Heart left ventricle (tissue), 16 donors: ENCODE measurements at regions not wholly inside any gene's neighbourhood (a gene's known extent, or its start where the extent isn't known, plus 50 kb on each side); places are given as distances from the start of the nearest gene placed in this dataset.

ENCODE experiments used
- ATAC-seq, 4 donors: fragments of 200-7000 bp; cut with Tn5 transposase; one replicate each; pipeline ENCODE4 v1.9.1; 2020 to 2022; ENCODE audit warnings: moderate library complexity in 4 of 4, mild to moderate bottlenecking in 3 of 4, moderate number of reproducible peaks in 1 of 4
- DNase-seq, 5 donors: peaks; one replicate each; pipeline ENCODE4 v3.0.0-alpha.2; 2020
- H3K27ac ChIP-seq, 12 donors: fragments of 200-600 bp; sonication (generic) in 4 of 12; one replicate each; pipeline versions ENCODE4 v1.5.0 to v1.8.0; 2016 to 2022; ENCODE audit warnings: mild to moderate bottlenecking in 2 of 12
- H3K27me3 ChIP-seq, 9 donors: fragments of 200-600 bp; sonication (generic) in 2 of 9; one replicate each; pipeline versions ENCODE4 v1.5.1 to v1.8.0; 2016 to 2022; ENCODE audit warnings: mild to moderate bottlenecking in 3 of 9
- H3K36me3 ChIP-seq, 9 donors: fragments of 200-600 bp; sonication (generic) in 2 of 9; one replicate each; pipeline versions ENCODE4 v1.5.0 to v1.8.0; 2018 to 2022; ENCODE audit warnings: mild to moderate bottlenecking in 2 of 9
- H3K4me1 ChIP-seq, 12 donors: fragments of 200-600 bp; sonication (generic) in 4 of 12; one replicate each; pipeline versions ENCODE4 v1.5.0 to v1.8.0; 2016 to 2022; ENCODE audit warnings: mild to moderate bottlenecking in 3 of 12
- H3K4me3 ChIP-seq, 12 donors: fragments of 200-600 bp; sonication (generic) in 4 of 12; one replicate each; pipeline versions ENCODE4 v1.5.0 to v1.8.0; 2017 to 2022; ENCODE audit warnings: mild to moderate bottlenecking in 9 of 12, moderate library complexity in 4 of 12
- H3K9me3 ChIP-seq, 12 donors: fragments of 200-600 bp; sonication (generic) in 4 of 12; one replicate each; pipeline versions ENCODE4 v1.5.0 to v1.8.0; 2016 to 2022; ENCODE audit warnings: mild to moderate bottlenecking in 1 of 12
- POLR2A ChIP-seq, 2 donors: fragments of 450-650 bp; IDR thresholded peaks; one replicate each; pipeline ENCODE4 v1.6.1; 2017; ENCODE audit warnings: antibody characterized with exemption in 2 of 2, mild to moderate bottlenecking in 2 of 2, moderate library complexity in 2 of 2
- WGBS, 4 donors: extraction: QIAGEN DNeasy Blood & Tissue Kit in 2 of 4; methylation state at CpG; one replicate each; pipeline versions ENCODE4 v1.1.5 to v1.1.7; 2013 to 2018; 5-methylcytosine and 5-hydroxymethylcytosine counted together
- intact Hi-C, 10 donors: fragments of 100-400 bp; cut with DNase I; formaldehyde crosslinking; loops; one replicate each; pipeline versions ENCODE4 v1.11.1 to v1.14.2; 2022
- TF ChIP-seq, protein P1 (sequence below), 12 donors: fragments of 200-600 bp; sonication (generic) in 4 of 12; IDR thresholded peaks; one replicate each; pipeline versions ENCODE4 v1.5.0 to v1.8.0; 2018 to 2022; ENCODE audit warnings: antibody characterized with exemption in 12 of 12, mild to moderate bottlenecking in 5 of 12
- donor health status: ischemic (EF 13 %, LVEDD 7.1; RV severe dilation, severe dysfunction).
- donor health status: healthy with polysubstance abuse.
- donor health status: DM: no; HTN: yes; CAD: no.
- donor health status: DM: no; HTN: no; CAD: no.
- donor health status: ischemic (EF 25% LVEDD 6.9; RV normal size, moderate dysfunction).
- donor health status: ischemic (EF 25% LVEDD 5.7; RV mildly dilated, moderate dysfunction).
- donor health status: healthy.
- donor health status: DM: yes; HTN: yes; CAD: no.
- donor health status: ischemic (EF 35%, LVEDD 5.7; RV mildly dilated, moderate dysfunction).
- donor health status: nonischemic (EF 11% LVEDD 7.7; RV severe dilation, severe dysfunction).
- donor health status: DM: yes; HTN: yes; CAD: no.
- donor health status: PGD.
- donor health status: ischemic (EF 29% LVEDD 5.4; RV normal size, mild dysfunction).
- donor health status: nonischemic (EF 23%, LVEDD 6.1; RV moderate dilation, normal function).

DNA sequence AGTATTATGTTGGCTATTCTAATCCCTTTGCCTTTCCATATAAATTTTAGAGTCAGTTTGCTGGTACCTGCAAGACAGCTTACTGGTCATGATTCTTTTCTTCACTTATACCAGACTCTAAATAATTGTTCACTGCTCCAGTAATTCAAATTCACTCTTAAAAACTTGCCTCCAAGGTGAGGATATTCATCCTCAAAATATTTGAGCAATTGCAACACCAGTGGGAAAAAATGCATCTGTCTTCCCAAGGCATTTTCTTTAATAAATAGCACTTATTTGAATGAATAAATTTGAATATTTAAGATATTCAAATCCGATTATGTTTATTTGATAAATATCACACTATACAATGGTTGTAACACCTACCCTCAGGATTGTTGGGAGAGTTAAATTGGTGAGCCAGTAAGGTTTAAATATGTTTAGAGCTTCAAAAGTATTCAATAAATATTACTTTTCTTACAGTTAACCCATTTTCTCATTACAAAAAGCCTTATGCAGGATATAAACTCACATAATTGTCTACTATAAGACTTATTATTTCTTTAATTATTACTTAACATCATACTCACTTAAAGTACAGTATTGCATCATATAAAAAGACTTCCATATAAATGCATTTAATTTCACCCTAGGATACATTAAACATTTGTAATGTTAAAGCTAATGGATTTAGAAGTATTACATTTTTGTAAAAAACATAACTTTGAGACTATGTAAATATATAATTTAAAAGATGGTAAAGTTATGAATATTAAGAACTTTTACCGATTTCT lies 285.6 kb downstream of the SAMD5 start:
- no peak overlapping the region for H3K4me3 ChIP-seq
- no peak for DNase-seq
- no peak for ATAC-seq
- no peak overlapping the region for H3K27ac ChIP-seq
- H3K36me3 ChIP-seq, result no peaks in the 10 kb centered on the region
- peaks cover 0 to 10% (median 0%) of the 10 kb centered on the region in 12 donors for H3K9me3 ChIP-seq
- 86 to 91% (median 88%) methylated on average over 2 of the region's 2 CpGs for WGBS, 4 donors
- intact Hi-C loops, result no loop called here
- H3K27me3 ChIP-seq, result no peaks in the 10 kb centered on the region
- H3K4me1 ChIP-seq, result no peaks in the 10 kb centered on the region
- TF ChIP-seq, protein P1, sequence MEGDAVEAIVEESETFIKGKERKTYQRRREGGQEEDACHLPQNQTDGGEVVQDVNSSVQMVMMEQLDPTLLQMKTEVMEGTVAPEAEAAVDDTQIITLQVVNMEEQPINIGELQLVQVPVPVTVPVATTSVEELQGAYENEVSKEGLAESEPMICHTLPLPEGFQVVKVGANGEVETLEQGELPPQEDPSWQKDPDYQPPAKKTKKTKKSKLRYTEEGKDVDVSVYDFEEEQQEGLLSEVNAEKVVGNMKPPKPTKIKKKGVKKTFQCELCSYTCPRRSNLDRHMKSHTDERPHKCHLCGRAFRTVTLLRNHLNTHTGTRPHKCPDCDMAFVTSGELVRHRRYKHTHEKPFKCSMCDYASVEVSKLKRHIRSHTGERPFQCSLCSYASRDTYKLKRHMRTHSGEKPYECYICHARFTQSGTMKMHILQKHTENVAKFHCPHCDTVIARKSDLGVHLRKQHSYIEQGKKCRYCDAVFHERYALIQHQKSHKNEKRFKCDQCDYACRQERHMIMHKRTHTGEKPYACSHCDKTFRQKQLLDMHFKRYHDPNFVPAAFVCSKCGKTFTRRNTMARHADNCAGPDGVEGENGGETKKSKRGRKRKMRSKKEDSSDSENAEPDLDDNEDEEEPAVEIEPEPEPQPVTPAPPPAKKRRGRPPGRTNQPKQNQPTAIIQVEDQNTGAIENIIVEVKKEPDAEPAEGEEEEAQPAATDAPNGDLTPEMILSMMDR (IDR thresholded peaks at IDR 0.05), result no peak
- TF ChIP-seq POLR2A (IDR thresholded peaks at IDR 0.05), result no peak

DNA sequence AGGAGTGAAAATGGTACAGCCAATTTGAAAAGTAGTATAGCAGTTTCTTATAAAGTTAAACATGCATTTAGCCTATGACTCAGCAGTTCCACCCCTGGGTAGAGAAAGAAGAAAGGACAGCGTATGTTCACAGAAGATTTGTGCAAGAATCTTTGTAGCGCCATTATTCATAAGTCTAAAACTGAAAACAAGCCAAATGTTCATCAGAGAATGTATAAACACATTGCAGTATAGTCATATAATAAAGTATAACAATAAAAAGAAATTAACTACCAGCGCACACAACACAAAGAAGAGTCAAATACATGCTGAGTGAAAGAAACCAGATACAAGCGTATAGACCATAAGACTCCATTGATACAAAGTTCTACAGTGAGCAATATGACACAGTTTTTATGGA lies 294.0 kb downstream of the SAMD5 start:
- peaks cover 0 to 19% (median 7%) of the 10 kb centered on the region in 12 donors for H3K9me3 ChIP-seq
- 92 to 95% (median 95%) methylated on average over 4 of the region's 4 CpGs for WGBS, 4 donors
- DNase-seq (no peak), ATAC-seq (no peak)
- no peak overlapping the region for H3K4me3 ChIP-seq
- H3K36me3 ChIP-seq, result no peaks in the 10 kb centered on the region
- TF ChIP-seq POLR2A (IDR thresholded peaks at IDR 0.05), result no peak
- no peaks in the 10 kb centered on the region for H3K27me3 ChIP-seq
- peaks cover 0 to 3% (median 0%) of the 10 kb centered on the region in 12 donors for H3K4me1 ChIP-seq
- H3K27ac ChIP-seq, result no peak overlapping the region
- intact Hi-C loops, result no loop called here

DNA sequence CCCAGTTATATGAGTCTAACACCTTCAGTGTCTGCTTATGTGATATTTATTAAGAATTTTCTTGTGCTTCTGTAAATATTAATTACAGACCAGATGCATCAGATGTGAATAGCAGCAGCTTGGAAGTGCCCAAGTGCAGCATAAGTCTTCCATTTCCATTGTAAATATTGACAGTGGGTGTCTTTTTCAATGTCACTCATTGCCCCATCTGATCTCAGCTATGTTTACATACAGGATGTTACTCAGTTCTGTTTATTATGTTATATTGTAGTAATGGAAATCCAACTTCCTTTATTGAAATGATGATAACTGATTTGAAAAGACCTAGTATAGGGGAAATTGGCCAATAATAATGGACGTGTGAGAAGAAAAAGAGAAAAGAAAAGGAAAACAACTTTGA lies 296.7 kb downstream of the SAMD5 start:
- Histone ChIP-seq H3K4me1 (peaks cover 0 to 3% (median 0%) of the 10 kb centered on the region in 12 donors), H3K27ac (no peak overlapping the region), H3K9me3 (peaks cover 0 to 22% (median 7%) of the 10 kb centered on the region in 12 donors), H3K36me3 (no peaks in the 10 kb centered on the region), H3K27me3 (no peaks in the 10 kb centered on the region), H3K4me3 (no peak overlapping the region)
- WGBS, 4 donors, result 62 to 78% (median 72%) methylated on average over 1 of the region's 1 CpG
- no peak for TF ChIP-seq POLR2A (IDR thresholded peaks at IDR 0.05)
- TF ChIP-seq, protein P1 (IDR thresholded peaks at IDR 0.05), result no peak
- intact Hi-C loops, result no loop called here
- no peak for ATAC-seq
- no peak for DNase-seq

DNA sequence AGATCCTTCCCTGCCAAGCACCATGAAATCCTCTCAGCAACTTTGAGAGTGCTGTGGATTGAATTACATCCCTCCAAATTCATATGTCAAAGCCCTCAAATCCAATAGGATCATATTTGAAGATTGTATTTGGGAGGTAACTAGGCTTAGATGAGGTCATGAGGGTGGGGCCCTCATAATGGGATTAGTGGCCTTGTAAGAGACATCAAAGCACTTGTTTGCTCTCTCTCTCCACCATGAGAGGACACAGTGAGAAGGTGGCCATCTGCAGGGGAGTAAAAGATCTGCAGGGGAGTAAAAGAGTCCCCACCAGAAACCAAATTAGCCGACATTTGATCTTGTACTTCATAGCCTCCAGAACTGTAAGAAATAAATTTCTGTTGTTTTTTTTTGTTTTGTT lies 298.2 kb downstream of the SAMD5 start:
- DNase-seq (no peak), ATAC-seq (no peak)
- Histone ChIP-seq H3K27ac (no peak overlapping the region), H3K27me3 (no peaks in the 10 kb centered on the region), H3K4me3 (no peak overlapping the region), H3K9me3 (peaks cover 0 to 22% (median 7%) of the 10 kb centered on the region in 12 donors), H3K36me3 (no peaks in the 10 kb centered on the region), H3K4me1 (peaks cover 0 to 3% (median 0%) of the 10 kb centered on the region in 12 donors)
- 97 to 100% (median 98%) methylated on average over 1 of the region's 1 CpG for WGBS, 4 donors
- intact Hi-C loops, result no loop called here
- no peak for TF ChIP-seq POLR2A (IDR thresholded peaks at IDR 0.05)

- DNase-seq, result no peak
- Histone ChIP-seq H3K27me3 (no peaks in the 10 kb centered on the region), H3K27ac (no peak overlapping the region), H3K4me1 (peaks cover 0 to 3% (median 0%) of the 10 kb centered on the region in 12 donors), H3K36me3 (no peaks in the 10 kb centered on the region), H3K4me3 (no peak overlapping the region), H3K9me3 (peaks cover 0 to 22% (median 7%) of the 10 kb centered on the region in 12 donors)
- ATAC-seq, result no peak
- TF ChIP-seq, protein P1 (IDR thresholded peaks at IDR 0.05), result no peak
- WGBS, 4 donors, result 73 to 82% (median 75%) methylated on average over 4 of the region's 4 CpGs
- intact Hi-C loops, result no loop called here
These were observed 300.1 kb downstream of the SAMD5 start for GRCh38 chr6:147808640-147809039.
